ENCODE measurements at regions not wholly inside any gene's neighbourhood (a gene's known extent, or its start where the extent isn't known, plus 50 kb on each side); places are given as distances from the start of the nearest gene placed in this dataset.

- TF ChIP-seq, protein P1, sequence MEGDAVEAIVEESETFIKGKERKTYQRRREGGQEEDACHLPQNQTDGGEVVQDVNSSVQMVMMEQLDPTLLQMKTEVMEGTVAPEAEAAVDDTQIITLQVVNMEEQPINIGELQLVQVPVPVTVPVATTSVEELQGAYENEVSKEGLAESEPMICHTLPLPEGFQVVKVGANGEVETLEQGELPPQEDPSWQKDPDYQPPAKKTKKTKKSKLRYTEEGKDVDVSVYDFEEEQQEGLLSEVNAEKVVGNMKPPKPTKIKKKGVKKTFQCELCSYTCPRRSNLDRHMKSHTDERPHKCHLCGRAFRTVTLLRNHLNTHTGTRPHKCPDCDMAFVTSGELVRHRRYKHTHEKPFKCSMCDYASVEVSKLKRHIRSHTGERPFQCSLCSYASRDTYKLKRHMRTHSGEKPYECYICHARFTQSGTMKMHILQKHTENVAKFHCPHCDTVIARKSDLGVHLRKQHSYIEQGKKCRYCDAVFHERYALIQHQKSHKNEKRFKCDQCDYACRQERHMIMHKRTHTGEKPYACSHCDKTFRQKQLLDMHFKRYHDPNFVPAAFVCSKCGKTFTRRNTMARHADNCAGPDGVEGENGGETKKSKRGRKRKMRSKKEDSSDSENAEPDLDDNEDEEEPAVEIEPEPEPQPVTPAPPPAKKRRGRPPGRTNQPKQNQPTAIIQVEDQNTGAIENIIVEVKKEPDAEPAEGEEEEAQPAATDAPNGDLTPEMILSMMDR (IDR thresholded peaks at IDR 0.05): no peak
- TF ChIP-seq, protein P2, sequence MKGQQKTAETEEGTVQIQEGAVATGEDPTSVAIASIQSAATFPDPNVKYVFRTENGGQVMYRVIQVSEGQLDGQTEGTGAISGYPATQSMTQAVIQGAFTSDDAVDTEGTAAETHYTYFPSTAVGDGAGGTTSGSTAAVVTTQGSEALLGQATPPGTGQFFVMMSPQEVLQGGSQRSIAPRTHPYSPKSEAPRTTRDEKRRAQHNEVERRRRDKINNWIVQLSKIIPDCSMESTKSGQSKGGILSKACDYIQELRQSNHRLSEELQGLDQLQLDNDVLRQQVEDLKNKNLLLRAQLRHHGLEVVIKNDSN (IDR thresholded peaks at IDR 0.05; ENCODE audit: borderline replicate concordance, low read depth): no peak
- TF ChIP-seq POLR2AphosphoS5 (IDR thresholded peaks at IDR 0.05; ENCODE audit: low read depth, low read length) (no peak), EZH2phosphoT487 (IDR thresholded peaks at IDR 0.05; ENCODE audit: borderline replicate concordance, low read depth) (no peak), MAX (IDR thresholded peaks at IDR 0.05; ENCODE audit: low read depth) (no peak), FOXJ3 (CRISPR knock-in tag; IDR thresholded peaks at IDR 0.05) (no peak), JUND (IDR thresholded peaks at IDR 0.05) (no peak)
- TF ChIP-seq, protein P3, sequence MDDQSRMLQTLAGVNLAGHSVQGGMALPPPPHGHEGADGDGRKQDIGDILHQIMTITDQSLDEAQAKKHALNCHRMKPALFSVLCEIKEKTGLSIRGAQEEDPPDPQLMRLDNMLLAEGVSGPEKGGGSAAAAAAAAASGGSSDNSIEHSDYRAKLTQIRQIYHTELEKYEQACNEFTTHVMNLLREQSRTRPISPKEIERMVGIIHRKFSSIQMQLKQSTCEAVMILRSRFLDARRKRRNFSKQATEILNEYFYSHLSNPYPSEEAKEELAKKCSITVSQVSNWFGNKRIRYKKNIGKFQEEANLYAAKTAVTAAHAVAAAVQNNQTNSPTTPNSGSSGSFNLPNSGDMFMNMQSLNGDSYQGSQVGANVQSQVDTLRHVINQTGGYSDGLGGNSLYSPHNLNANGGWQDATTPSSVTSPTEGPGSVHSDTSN (IDR thresholded peaks at IDR 0.05): no peak
Observed at GRCh38 chr9:26574256-26574655, 318.3 kb downstream of the CAAP1 start.

Data from SK-N-SH (cell line).